A549 (cell line): ENCODE measurements at regions not wholly inside any gene's neighbourhood (a gene's known extent, or its start where the extent isn't known, plus 50 kb on each side); places are given as distances from the start of the nearest gene placed in this dataset.
A peak's percentile ranks its signal among the peaks of the same experiment; 100 is the strongest.

Experiments
- ATAC-seq, 2 experiments: fragments of 200-7000 bp in 1 of 2; fragments of >200 bp in 1 of 2; cut with Nextera tagmentation in 1 of 2; cut with Tn5 transposase in 1 of 2; 3 replicates each; pipeline versions ENCODE4 v1.8.0 to v1.9.1; 2018 to 2020; ENCODE audit warnings: mild to moderate bottlenecking in 1 of 2, moderate library complexity in 1 of 2
- CTCF ChIA-PET: fragments of 300-600 bp; sonication (Branson Sonifier 250); formaldehyde crosslinking; extraction: SDS; loops from one replicate; lab custom pipeline; 2021; ENCODE audit warnings: antibody characterized with exemption, inconsistent platforms; lab: Yijun Ruan, JAX
- POLR2A ChIA-PET: fragments of 350-600 bp; formaldehyde crosslinking; extraction: SDS; loops from one replicate; lab custom pipeline; 2021; ENCODE audit warnings: antibody characterized with exemption, inconsistent platforms; lab: Yijun Ruan, JAX
- DNase-seq, 2 experiments: peaks; one replicate each; pipeline versions ENCODE4 v3.0.0 to v3.0.0-alpha.2; 2011 to 2016; ENCODE audit warnings: low read depth in 1 of 2, low spot score in 1 of 2
- FAIRE-seq: peaks from 2 replicates; lab custom pipeline; 2011; peaks lifted over from hg19 to GRCh38; lab: Jason Lieb, UNC
- H3K27ac ChIP-seq, 2 experiments: fragments of >200 bp; sonication (Bioruptor Twin); formaldehyde crosslinking; 3 replicates each; pipeline ENCODE4 v1.5.1; 2016 to 2017
- H3K4me1 ChIP-seq: fragments of >200 bp; sonication (Bioruptor Twin); formaldehyde crosslinking; 3 replicates; pipeline ENCODE4 v1.6.1; 2016
- H3K4me2 ChIP-seq: fragments of >200 bp; sonication (Bioruptor Twin); formaldehyde crosslinking; 3 replicates; pipeline ENCODE4 v1.6.1; 2016
- H3K4me3 ChIP-seq: fragments of >200 bp; sonication (Bioruptor Twin); formaldehyde crosslinking; 3 replicates; pipeline ENCODE4 v1.5.1; 2016
- H3K9me3 ChIP-seq: fragments of >200 bp; sonication (Bioruptor Twin); formaldehyde crosslinking; 3 replicates; pipeline ENCODE4 v1.6.1; 2016
- BHLHE40 ChIP-seq: IDR thresholded peaks from 2 replicates; pipeline ENCODE4 v1.6.1; 2012; ENCODE audit warnings: low read depth, low read length, inconsistent platforms
- CEBPB ChIP-seq, 2 experiments: fragments of >200 bp in 1 of 2; sonication (Bioruptor Twin) in 1 of 2; formaldehyde crosslinking in 1 of 2; IDR thresholded peaks; 2 replicates each; pipeline ENCODE4 v1.6.1; 2012 to 2016
- CHD2 ChIP-seq: fragments of 150-350 bp; IDR thresholded peaks from 2 replicates; pipeline ENCODE4 v1.6.1; 2014; ENCODE audit warnings: low read length; ENCODE audit not compliant: partially characterized antibody
- EHF ChIP-seq: fragments of 250-450 bp; sonication (Bioruptor Pico); IDR thresholded peaks from 2 replicates; pipeline ENCODE4 v1.5.0; 2020; ENCODE audit warnings: mild to moderate bottlenecking
- FOSB ChIP-seq: fragments of 250-450 bp; sonication (Bioruptor Pico); IDR thresholded peaks from 2 replicates; pipeline ENCODE4 v1.5.0; 2020; ENCODE audit warnings: mild to moderate bottlenecking, moderate library complexity
- HEYL ChIP-seq: fragments of 250-450 bp; sonication (Bioruptor Pico); IDR thresholded peaks from 2 replicates; pipeline ENCODE4 v1.8.0; 2021; ENCODE audit warnings: mild to moderate bottlenecking, moderate library complexity
- HOXA7 ChIP-seq: fragments of 250-450 bp; sonication (Bioruptor Pico); IDR thresholded peaks from 2 replicates; pipeline ENCODE4 v1.5.0; 2020; ENCODE audit warnings: mild to moderate bottlenecking, moderate library complexity
- HOXB5 ChIP-seq: fragments of 250-450 bp; sonication (Bioruptor Pico); IDR thresholded peaks from 2 replicates; pipeline ENCODE4 v1.5.0; 2020; ENCODE audit warnings: mild to moderate bottlenecking, moderate library complexity
- JUNB ChIP-seq: fragments of >200 bp; sonication (Bioruptor Twin); formaldehyde crosslinking; IDR thresholded peaks from 2 replicates; pipeline ENCODE4 v1.6.1; 2016
- KDM1A ChIP-seq: fragments of 200-600 bp; sonication (generic); IDR thresholded peaks from 2 replicates; pipeline ENCODE4 v1.6.1; 2016; ENCODE audit warnings: low read depth, mild to moderate bottlenecking
- KDM5A ChIP-seq: fragments of 200-600 bp; sonication (generic); IDR thresholded peaks from 2 replicates; pipeline ENCODE4 v1.6.1; 2016; ENCODE audit warnings: antibody characterized with exemption, mild to moderate bottlenecking
- MAZ ChIP-seq: fragments of 150-350 bp; IDR thresholded peaks from 2 replicates; pipeline ENCODE4 v1.6.1; 2014; ENCODE audit warnings: antibody characterized with exemption, low read depth, low read length, borderline replicate concordance
- MYC ChIP-seq: IDR thresholded peaks from 2 replicates; pipeline ENCODE4 v1.6.1; 2012; ENCODE audit warnings: mild to moderate bottlenecking, inconsistent platforms, low read length, improper control_type of control experiment, borderline replicate concordance
- PHF8 ChIP-seq: fragments of 200-600 bp; sonication (generic); IDR thresholded peaks from 2 replicates; pipeline ENCODE4 v1.6.1; 2016; ENCODE audit warnings: low read depth, mild to moderate bottlenecking, antibody characterized with exemption, moderate library complexity, borderline replicate concordance
- POLR2A ChIP-seq: IDR thresholded peaks from 2 replicates; pipeline ENCODE4 v1.6.1; 2012; ENCODE audit warnings: mild to moderate bottlenecking, low read length
- POLR2AphosphoS2 ChIP-seq: conservative IDR thresholded peaks from 2 replicates; pipeline ENCODE4 v1.6.1; 2012; ENCODE audit warnings: low read length, improper control_type of control experiment, inconsistent platforms
- TFCP2L1 ChIP-seq: fragments of 250-450 bp; sonication (Bioruptor Pico); IDR thresholded peaks from 2 replicates; pipeline ENCODE4 v1.5.0; 2021; ENCODE audit warnings: mild to moderate bottlenecking
- TP53 ChIP-seq: fragments of 250-450 bp; sonication (Bioruptor Pico); IDR thresholded peaks from 2 replicates; pipeline ENCODE4 v1.5.0; 2021; ENCODE audit warnings: mild to moderate bottlenecking, moderate library complexity
- ZSCAN20 ChIP-seq: fragments of 250-450 bp; sonication (Bioruptor Pico); IDR thresholded peaks from 2 replicates; pipeline ENCODE4 v1.8.0; 2022; ENCODE audit warnings: mild to moderate bottlenecking, moderate library complexity
- WGBS: methylation state at CpG from one replicate; pipeline ENCODE4 v1.1.6; 2017; ENCODE audit errors: missing lambda C conversion rate; 5-methylcytosine and 5-hydroxymethylcytosine counted together
- TF ChIP-seq, protein P1 (sequence below): fragments of >200 bp; sonication (Bioruptor Twin); formaldehyde crosslinking; IDR thresholded peaks from 2 replicates; pipeline ENCODE4 v1.6.1; 2016
- TF ChIP-seq, protein P2 (sequence below): IDR thresholded peaks from 2 replicates; pipeline ENCODE4 v1.6.1; 2012
- TF ChIP-seq, protein P3 (sequence below): fragments of >200 bp; sonication (Bioruptor Twin); formaldehyde crosslinking; IDR thresholded peaks from 3 replicates; pipeline ENCODE4 v1.6.1; 2016

DNA sequence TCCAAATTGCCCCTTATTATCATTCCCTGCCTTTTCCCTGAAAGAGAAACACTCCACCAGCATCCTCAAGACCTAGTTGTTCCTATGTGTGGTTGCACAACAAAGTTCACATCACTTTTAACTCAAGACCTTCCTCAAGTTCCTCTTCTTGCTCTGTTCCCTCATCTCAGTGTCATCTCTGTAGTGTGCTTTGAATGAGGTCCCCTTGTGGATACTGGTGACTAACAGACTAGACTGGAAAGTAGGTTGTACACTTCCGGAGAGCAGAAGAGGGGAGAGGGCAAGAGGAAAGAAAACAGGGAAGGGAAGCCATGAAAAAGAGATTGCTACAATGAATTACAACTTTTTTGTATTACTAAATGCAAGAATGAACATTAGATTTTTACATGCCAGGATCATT, 853.8 kb downstream of the USP25 start (continued):
- TF ChIP-seq, protein P1, sequence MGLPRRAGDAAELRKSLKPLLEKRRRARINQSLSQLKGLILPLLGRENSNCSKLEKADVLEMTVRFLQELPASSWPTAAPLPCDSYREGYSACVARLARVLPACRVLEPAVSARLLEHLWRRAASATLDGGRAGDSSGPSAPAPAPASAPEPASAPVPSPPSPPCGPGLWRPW: no peak
- TF ChIP-seq, all 56 proteins: peak for 0

DNA sequence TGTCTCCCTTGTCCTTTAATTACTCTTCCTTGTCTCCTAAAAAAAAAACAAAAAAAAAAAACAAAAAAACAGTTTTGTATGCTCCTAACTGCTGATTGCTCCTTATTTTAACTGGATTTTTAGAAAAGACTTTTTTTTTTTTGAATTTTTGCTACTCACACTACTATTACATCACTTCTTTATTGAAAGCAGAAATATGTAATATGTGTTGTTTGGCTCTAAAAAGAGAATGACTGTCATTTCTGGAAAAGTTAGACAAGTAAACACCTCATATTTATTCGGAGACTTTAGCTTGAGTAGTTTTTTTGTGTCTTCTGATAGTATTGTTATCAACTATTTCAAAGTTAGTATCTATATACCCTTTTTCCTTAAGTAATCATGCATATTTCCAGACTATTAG, 855.0 kb downstream of the USP25 start:
- no peak overlapping the region for H3K4me2 ChIP-seq
- POLR2A ChIA-PET: no interaction called here
- DNase-seq: no peak
- H3K4me1 ChIP-seq: peaks cover 33% of the 10 kb centered on the region
- 94% methylated on average over 1 of the region's 1 CpG for WGBS
- H3K9me3 ChIP-seq: no peaks in the 10 kb centered on the region
- no peak for ATAC-seq
- FAIRE-seq: no peak
- CTCF ChIA-PET: no interaction called here
- TF ChIP-seq KDM5A (no peak), POLR2A (no peak), PHF8 (no peak), CHD2 (no peak)
- TF ChIP-seq, protein P2, sequence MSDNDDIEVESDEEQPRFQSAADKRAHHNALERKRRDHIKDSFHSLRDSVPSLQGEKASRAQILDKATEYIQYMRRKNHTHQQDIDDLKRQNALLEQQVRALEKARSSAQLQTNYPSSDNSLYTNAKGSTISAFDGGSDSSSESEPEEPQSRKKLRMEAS: no peak
- no peak overlapping the region for H3K27ac ChIP-seq
- no peak overlapping the region for H3K4me3 ChIP-seq

DNA sequence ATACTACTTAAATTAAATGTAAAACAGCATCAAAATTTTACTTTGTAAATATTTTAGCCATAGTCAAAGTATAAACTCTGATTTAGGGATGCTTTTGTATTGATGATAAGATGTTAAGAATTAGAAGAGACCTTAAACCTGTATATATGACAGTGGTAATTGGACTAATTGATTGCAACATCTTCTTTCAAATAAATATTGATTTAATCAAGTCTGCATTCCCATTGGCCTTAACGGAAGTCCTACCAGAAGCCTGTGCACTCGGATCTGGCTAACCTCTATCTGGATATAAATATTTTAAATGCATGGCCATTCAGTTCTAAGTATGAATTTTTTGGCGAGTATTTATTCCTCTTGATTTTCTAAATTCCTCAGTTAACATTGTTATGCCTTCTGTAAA, 856.1 kb downstream of the USP25 start:
- TF ChIP-seq BHLHE40 (no peak), CEBPB (IDR thresholded peaks at IDR 0.05) (no peak), FOSB (CRISPR knock-in tag) (no peak), TFCP2L1 (no peak), ZSCAN20 (CRISPR knock-in tag) (no peak), HEYL (no peak), MYC (no peak), HOXB5 (CRISPR knock-in tag) (no peak), POLR2AphosphoS2 (no peak), EHF (no peak), HOXA7 (CRISPR knock-in tag) (no peak), TP53 (CRISPR knock-in tag) (no peak)
- TF ChIP-seq, protein P1: no peak
- no peak for DNase-seq
- peaks cover 33% of the 10 kb centered on the region for H3K4me1 ChIP-seq
- H3K9me3 ChIP-seq: no peaks in the 10 kb centered on the region
- no peak overlapping the region for H3K4me3 ChIP-seq
- ChIA-PET POLR2A (no interaction called here), CTCF (no interaction called here)
- H3K27ac ChIP-seq: peak overlapping the region in 1 of 2 experiments; percentile 77; a peak in 3 of 6 replicates
- ATAC-seq: no peak
- 69% methylated on average over 3 of the region's 3 CpGs for WGBS
- FAIRE-seq: no peak
- H3K4me2 ChIP-seq: peak overlapping the region; percentile 96

DNA sequence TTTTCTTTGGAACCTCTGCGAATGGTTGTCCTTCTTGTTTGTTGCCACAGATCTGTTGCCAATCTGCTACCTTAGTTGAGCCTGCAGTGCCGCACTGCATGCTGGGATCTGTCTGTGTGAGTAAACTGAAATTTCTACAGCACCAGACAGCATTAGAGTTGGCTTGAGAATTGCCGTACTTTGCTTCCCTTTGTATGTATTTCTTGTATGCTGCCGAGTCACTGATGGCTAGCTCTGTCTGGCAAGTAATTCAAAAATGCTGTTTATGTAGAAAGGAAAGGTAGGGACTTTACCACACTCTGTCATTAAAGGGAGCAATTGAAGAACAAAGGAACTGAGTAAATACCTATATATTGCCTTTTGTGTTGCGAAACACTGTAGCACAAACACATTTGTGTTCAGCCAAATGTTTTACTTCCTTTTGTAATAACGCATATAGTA, 857.4 kb downstream of the USP25 start:
- CTCF ChIA-PET: no interaction called here
- peak; percentile 70 to 78 for ATAC-seq

More for the DNA sequence above, 857.4 kb downstream of the USP25 start:
- Histone ChIP-seq H3K4me2 (peak overlapping the region; percentile 96), H3K9me3 (no peaks in the 10 kb centered on the region), H3K4me1 (peaks cover 33% of the 10 kb centered on the region), H3K4me3 (peak overlapping the region; percentile 52), H3K27ac (peak overlapping the region; percentile 77 to 81)
- TF ChIP-seq MAZ (no peak), JUNB (no peak), ZSCAN20 (CRISPR knock-in tag) (no peak), FOSB (CRISPR knock-in tag) (no peak), HOXA7 (CRISPR knock-in tag) (no peak), CEBPB (IDR thresholded peaks at IDR 0.05) (peak in 1 of 2 experiments; percentile 52; a peak in 2 of 4 replicates), KDM1A (no peak), POLR2AphosphoS2 (no peak)
- TF ChIP-seq, protein P3, sequence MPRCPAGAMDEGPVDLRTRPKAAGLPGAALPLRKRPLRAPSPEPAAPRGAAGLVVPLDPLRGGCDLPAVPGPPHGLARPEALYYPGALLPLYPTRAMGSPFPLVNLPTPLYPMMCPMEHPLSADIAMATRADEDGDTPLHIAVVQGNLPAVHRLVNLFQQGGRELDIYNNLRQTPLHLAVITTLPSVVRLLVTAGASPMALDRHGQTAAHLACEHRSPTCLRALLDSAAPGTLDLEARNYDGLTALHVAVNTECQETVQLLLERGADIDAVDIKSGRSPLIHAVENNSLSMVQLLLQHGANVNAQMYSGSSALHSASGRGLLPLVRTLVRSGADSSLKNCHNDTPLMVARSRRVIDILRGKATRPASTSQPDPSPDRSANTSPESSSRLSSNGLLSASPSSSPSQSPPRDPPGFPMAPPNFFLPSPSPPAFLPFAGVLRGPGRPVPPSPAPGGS: peak; percentile 26; the same call in 1 of the 3 replicates
- TF ChIP-seq, protein P1: no peak
- FAIRE-seq (peak; percentile 28), DNase-seq (peak; percentile 29 to 84)
- 3% methylated on average over 6 of the region's 6 CpGs for WGBS
- POLR2A ChIA-PET: no interaction called here
